ENCODE measurements at regions not wholly inside any gene's neighbourhood (a gene's known extent, or its start where the extent isn't known, plus 50 kb on each side); places are given as distances from the start of the nearest gene placed in this dataset.
"Not testable (repeated sequence)": the region's sequence is repeated elsewhere in the genome, so short reads cannot be mapped to it uniquely, and the experiment has no call there.

DNA sequence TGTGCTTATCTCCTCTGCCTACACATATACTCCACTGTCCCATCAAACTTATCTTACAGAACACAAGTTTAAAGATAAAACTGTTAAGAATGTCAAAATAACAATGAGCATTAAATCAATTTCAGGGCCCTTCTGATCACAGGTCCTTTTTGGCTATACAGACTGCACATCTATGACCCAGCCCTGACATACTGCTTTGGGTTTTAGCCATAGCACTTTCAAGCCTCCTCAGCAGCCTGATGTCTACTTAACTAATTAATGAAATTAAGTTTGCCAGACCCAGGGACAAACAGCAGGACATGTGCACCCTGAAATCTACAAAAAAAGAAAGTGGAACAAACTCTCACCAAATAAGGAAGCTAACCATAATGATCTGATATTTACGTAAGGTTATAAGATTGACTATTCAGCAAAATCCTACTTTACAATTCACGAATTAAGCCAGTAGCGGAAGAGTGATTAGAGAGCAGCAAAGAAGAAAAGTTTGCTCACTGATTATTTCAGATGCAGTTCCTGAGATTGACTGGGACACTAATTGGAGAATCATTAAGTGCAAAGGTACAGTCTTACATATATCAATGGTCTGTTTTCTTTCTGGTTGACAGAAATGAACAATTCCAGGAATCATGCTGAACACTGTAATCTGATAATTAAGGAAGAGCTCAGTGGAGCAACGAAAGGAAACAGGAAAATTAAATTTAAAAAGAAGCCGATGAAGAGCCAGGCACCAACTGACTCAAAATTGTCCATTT lies 669.3 kb upstream of the LRRN3 start:
- H3K27me3 ChIP-seq (ENCODE audit: insufficient read depth in 3 of 3, low read length in 2 of 3): no peaks in the 10 kb centered on the region
- no peaks in the 10 kb centered on the region for H3K36me3 ChIP-seq (ENCODE audit: insufficient read depth in 1 of 2, low read depth in 1 of 2)
- no peak overlapping the region for H3K4me3 ChIP-seq
- H3K27ac ChIP-seq: no peak overlapping the region
- ATAC-seq: no peak
- H3K4me1 ChIP-seq: no peaks in the 10 kb centered on the region
- no peaks in the 10 kb centered on the region for H3K9me3 ChIP-seq
- 54 to 66% (median 60%) methylated on average over 5 of the region's 5 CpGs for WGBS, 3 donors
- TF ChIP-seq, protein P1, sequence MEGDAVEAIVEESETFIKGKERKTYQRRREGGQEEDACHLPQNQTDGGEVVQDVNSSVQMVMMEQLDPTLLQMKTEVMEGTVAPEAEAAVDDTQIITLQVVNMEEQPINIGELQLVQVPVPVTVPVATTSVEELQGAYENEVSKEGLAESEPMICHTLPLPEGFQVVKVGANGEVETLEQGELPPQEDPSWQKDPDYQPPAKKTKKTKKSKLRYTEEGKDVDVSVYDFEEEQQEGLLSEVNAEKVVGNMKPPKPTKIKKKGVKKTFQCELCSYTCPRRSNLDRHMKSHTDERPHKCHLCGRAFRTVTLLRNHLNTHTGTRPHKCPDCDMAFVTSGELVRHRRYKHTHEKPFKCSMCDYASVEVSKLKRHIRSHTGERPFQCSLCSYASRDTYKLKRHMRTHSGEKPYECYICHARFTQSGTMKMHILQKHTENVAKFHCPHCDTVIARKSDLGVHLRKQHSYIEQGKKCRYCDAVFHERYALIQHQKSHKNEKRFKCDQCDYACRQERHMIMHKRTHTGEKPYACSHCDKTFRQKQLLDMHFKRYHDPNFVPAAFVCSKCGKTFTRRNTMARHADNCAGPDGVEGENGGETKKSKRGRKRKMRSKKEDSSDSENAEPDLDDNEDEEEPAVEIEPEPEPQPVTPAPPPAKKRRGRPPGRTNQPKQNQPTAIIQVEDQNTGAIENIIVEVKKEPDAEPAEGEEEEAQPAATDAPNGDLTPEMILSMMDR (IDR thresholded peaks at IDR 0.05): no peak
- intact Hi-C loops (cut with DNase I): no loop called here
- no peak for DNase-seq

DNA sequence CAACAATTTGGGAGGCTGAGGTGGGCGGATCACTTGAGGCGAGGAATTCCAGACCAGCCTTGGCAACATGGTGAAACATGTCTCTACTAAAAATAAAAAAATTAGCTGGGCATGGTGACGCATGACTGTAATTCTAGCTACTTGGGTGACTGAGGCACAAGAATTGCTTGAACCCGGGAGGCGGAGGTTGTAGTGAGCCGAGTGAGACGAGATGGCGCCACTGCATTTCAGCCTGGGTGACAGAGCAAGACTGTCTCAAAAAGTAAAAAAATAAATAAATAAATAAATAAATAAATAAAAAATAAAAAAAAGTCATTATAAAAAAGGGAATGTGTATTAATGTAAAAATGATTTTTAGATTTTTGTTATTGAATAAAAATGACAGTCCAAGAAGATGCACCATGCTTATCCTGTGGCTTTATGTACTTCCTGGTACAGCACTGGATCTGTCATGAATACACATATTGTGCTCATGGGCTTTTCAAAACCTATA lies 658.8 kb upstream of the LRRN3 start:
- 92 to 96% (median 95%) methylated on average over 8 of the region's 8 CpGs for WGBS, 3 donors
- Histone ChIP-seq H3K9me3 (no peaks in the 10 kb centered on the region), H3K36me3 (ENCODE audit: insufficient read depth in 1 of 2, low read depth in 1 of 2) (no peaks in the 10 kb centered on the region), H3K4me1 (no peaks in the 10 kb centered on the region), H3K4me3 (no peak overlapping the region), H3K27ac (no peak overlapping the region), H3K27me3 (ENCODE audit: insufficient read depth in 3 of 3, low read length in 2 of 3) (no peaks in the 10 kb centered on the region)
- no peak for ATAC-seq
- DNase-seq: no peak
- TF ChIP-seq, protein P1 (IDR thresholded peaks at IDR 0.05): no peak
- intact Hi-C loops (cut with DNase I): no loop called here

DNA sequence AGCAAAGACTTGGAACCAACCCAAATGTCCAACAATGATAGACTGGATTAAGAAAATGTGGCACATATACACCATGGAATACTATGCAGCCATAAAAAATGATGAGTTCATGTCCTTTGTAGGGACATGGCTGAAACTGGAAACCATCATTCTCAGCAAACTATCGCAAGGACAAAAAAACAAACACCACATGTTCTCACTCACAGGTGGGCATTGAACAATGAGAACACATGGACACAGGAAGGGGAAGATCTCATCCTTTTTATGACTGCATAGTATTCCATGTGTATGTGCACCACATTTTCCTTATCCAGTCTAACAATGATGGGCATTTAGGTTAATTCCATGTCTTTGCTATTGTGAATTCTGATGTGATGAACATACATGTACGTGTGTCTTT lies 652.0 kb upstream of the LRRN3 start:
- H3K4me3 ChIP-seq; H3K9me3 ChIP-seq; DNase-seq; H3K27me3 ChIP-seq (ENCODE audit: insufficient read depth in 3 of 3, low read length in 2 of 3); H3K27ac ChIP-seq; H3K36me3 ChIP-seq (ENCODE audit: insufficient read depth in 1 of 2, low read depth in 1 of 2); H3K4me1 ChIP-seq; ATAC-seq; intact Hi-C loops (cut with DNase I): not testable (repeated sequence)
- WGBS, 3 donors: 87 to 99% (median 91%) methylated on average over 2 of the region's 2 CpGs

DNA sequence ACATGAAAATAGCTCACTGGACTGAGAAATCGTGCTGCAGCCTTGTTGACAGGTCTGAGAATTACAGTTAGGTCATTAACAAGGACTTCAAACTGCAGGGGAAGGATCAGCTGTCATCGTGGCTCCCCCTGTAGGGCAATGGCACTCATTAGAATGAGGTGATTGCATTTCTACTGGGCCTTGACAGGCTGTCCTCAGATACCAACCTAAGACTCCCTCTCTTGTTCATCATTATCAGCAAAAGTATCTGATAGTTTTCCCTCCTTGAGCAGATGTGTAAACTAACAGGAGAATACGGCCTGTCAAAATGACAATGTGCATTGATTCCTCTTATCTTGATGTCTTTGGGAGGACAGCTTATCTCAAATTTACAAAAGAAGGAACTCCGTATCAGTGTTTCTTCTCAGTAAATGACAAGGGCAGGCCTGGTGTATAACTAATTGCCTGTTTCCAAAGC lies 648.5 kb upstream of the LRRN3 start:
- TF ChIP-seq, protein P1 (IDR thresholded peaks at IDR 0.05): no peak
- no peaks in the 10 kb centered on the region for H3K9me3 ChIP-seq

DNA sequence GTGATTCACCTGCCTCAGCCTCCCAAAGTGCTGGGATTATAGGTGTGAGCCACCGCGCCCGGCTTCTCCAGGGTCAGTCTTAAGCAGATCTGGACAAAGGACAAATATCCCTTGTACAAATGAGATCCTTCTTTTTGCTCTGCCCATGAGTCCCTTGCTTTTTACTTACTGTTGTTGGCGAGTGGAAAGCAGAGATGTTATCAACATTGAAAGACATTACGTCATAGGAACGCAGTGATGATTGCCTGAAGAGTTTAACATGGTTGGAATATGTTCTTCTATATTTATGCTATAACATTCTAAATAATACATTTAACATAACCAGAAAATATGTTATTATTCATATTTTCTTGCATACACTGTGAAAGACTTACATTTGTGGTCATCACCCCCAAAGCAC lies 644.3 kb upstream of the LRRN3 start:
- no peaks in the 10 kb centered on the region for H3K4me1 ChIP-seq
- TF ChIP-seq, protein P1 (IDR thresholded peaks at IDR 0.05): no peak
- H3K4me3 ChIP-seq: no peak overlapping the region
- no peaks in the 10 kb centered on the region for H3K27me3 ChIP-seq (ENCODE audit: insufficient read depth in 3 of 3, low read length in 2 of 3)
- intact Hi-C loops (cut with DNase I): no loop called here
- DNase-seq (no peak), ATAC-seq (no peak)
- 94 to 98% (median 96%) methylated on average over 6 of the region's 6 CpGs for WGBS, 3 donors
- no peaks in the 10 kb centered on the region for H3K36me3 ChIP-seq (ENCODE audit: insufficient read depth in 1 of 2, low read depth in 1 of 2)
- no peak overlapping the region for H3K27ac ChIP-seq
- H3K9me3 ChIP-seq: no peaks in the 10 kb centered on the region

More for the DNA sequence above, 648.5 kb upstream of the LRRN3 start:
- Histone ChIP-seq H3K27me3 (ENCODE audit: insufficient read depth in 3 of 3, low read length in 2 of 3) (no peaks in the 10 kb centered on the region), H3K36me3 (ENCODE audit: insufficient read depth in 1 of 2, low read depth in 1 of 2) (no peaks in the 10 kb centered on the region), H3K27ac (no peak overlapping the region), H3K4me3 (no peak overlapping the region), H3K4me1 (no peaks in the 10 kb centered on the region)
- intact Hi-C loops (cut with DNase I): no loop called here
- DNase-seq: no peak
- WGBS, 3 donors: 42 to 45% (median 44%) methylated on average over 4 of the region's 4 CpGs
- ATAC-seq: no peak
